HG03139 (cell line): ENCODE measurements at regions not wholly inside any gene's neighbourhood (a gene's known extent, or its start where the extent isn't known, plus 50 kb on each side); places are given as distances from the start of the nearest gene placed in this dataset.

Experiments
- ATAC-seq: cut with Tn5 transposase; IDR thresholded peaks from one replicate; pipeline ENCODE4 v1.9.1; 2021; ENCODE audit not compliant: unreplicated experiment

GRCh38 chr6:53744321-53744720 is 50.5 kb upstream of the LRRC1 start:
- ATAC-seq, result no peak

- ATAC-seq, result no peak
Measured at GRCh38 chr6:53741034-53741823, 53.6 kb upstream of the LRRC1 start.

GRCh38 chr6:53737746-53738145 is 57.1 kb upstream of the LRRC1 start:
- no peak for ATAC-seq

- ATAC-seq, result no peak
Measured at GRCh38 chr6:53735896-53736295, 58.9 kb upstream of the LRRC1 start.

- no peak for ATAC-seq
Measured at GRCh38 chr6:53734473-53735299, 60.1 kb upstream of the LRRC1 start.

GRCh38 chr6:53731866-53732636 is 62.8 kb upstream of the LRRC1 start:
- ATAC-seq, result no peak

GRCh38 chr6:53730767-53731166 is 64.0 kb upstream of the LRRC1 start:
- ATAC-seq, result no peak

GRCh38 chr6:53728570-53729194 is 63.1 kb upstream of the KLHL31 start:
- no peak for ATAC-seq

GRCh38 chr6:53727748-53728147 is 62.2 kb upstream of the KLHL31 start:
- ATAC-seq, result no peak

GRCh38 chr6:53725791-53726575 is 60.4 kb upstream of the KLHL31 start:
- peak; percentile 82 for ATAC-seq

GRCh38 chr6:53724501-53724900 is 58.9 kb upstream of the KLHL31 start:
- ATAC-seq, result no peak

GRCh38 chr6:53723331-53723730 is 57.8 kb upstream of the KLHL31 start:
- no peak for ATAC-seq

GRCh38 chr6:53721766-53722165 is 56.2 kb upstream of the KLHL31 start:
- ATAC-seq, result no peak

- peak; percentile 97 for ATAC-seq
Measured at GRCh38 chr6:53718597-53719460, 53.3 kb upstream of the KLHL31 start.

- ATAC-seq, result no peak
Measured at GRCh38 chr6:53717566-53717965, 52.0 kb upstream of the KLHL31 start.

- no peak for ATAC-seq
Measured at GRCh38 chr6:53715434-53715833, 49.9 kb upstream of the KLHL31 start.
